PC-3 (cell line): ENCODE measurements at regions not wholly inside any gene's neighbourhood (a gene's known extent, or its start where the extent isn't known, plus 50 kb on each side); places are given as distances from the start of the nearest gene placed in this dataset.

ENCODE experiments used
- ATAC-seq: fragments of 200-7000 bp; cut with Tn5 transposase; 2 replicates; pipeline ENCODE4 v1.9.1; 2020; ENCODE audit warnings: mild to moderate bottlenecking, moderate library complexity
- BruUV-seq: library from RNA; stranded (reverse); fragments of 400-500 nt; replicated peaks from 2 replicates; lab custom pipeline; 2021; lab: Mats Ljungman, UMichigan
- CTCF ChIA-PET: fragments of 300-600 bp; sonication (Branson Sonifier 250); formaldehyde crosslinking; loops from one replicate; lab custom pipeline; 2022; ENCODE audit warnings: antibody characterized with exemption; lab: Charles Lee
- POLR2A ChIA-PET: fragments of 300-600 bp; sonication (Branson Sonifier 250); formaldehyde crosslinking; loops from one replicate; lab custom pipeline; 2022; ENCODE audit warnings: antibody characterized with exemption; ENCODE audit not compliant: unreplicated experiment; lab: Charles Lee
- DNase-seq: peaks from one replicate; pipeline ENCODE4 v3.0.0-alpha.2; 2015
- H2AFZ ChIP-seq: fragments of 300-600 bp; sonication (generic); 2 replicates; pipeline ENCODE4 v1.6.0; 2016; ENCODE audit warnings: antibody characterized with exemption, low read length
- H3F3A ChIP-seq: fragments of 300-600 bp; sonication (generic); one replicate; pipeline ENCODE4 v1.6.0; 2017; ENCODE audit warnings: antibody characterized with exemption, low read length, control low read depth, mild to moderate bottlenecking; ENCODE audit not compliant: unreplicated experiment
- H3K27ac ChIP-seq: fragments of 300-600 bp; sonication (generic); 2 replicates; pipeline ENCODE4 v1.5.1; 2016; ENCODE audit warnings: mild to moderate bottlenecking, low read length
- H3K27me3 ChIP-seq: fragments of 300-600 bp; sonication (generic); 2 replicates; pipeline ENCODE4 v1.6.1; 2016; ENCODE audit warnings: low read length, mixed read lengths
- H3K36me3 ChIP-seq: fragments of 300-600 bp; sonication (generic); 2 replicates; pipeline ENCODE4 v1.6.1; 2016; ENCODE audit warnings: low read depth, mixed run types, low read length, mixed read lengths
- H3K4me1 ChIP-seq: fragments of 300-600 bp; sonication (generic); 2 replicates; pipeline ENCODE4 v1.5.1; 2016; ENCODE audit warnings: low read length; ENCODE audit not compliant: insufficient read depth
- H3K4me2 ChIP-seq: fragments of 300-600 bp; sonication (generic); 2 replicates; pipeline ENCODE4 v1.6.0; 2016; ENCODE audit warnings: low read length
- H3K4me3 ChIP-seq: fragments of 300-600 bp; sonication (generic); 2 replicates; pipeline ENCODE4 v1.5.1; 2016; ENCODE audit warnings: mild to moderate bottlenecking, low read length, mixed read lengths
- H3K79me2 ChIP-seq: fragments of 300-600 bp; sonication (generic); 2 replicates; pipeline ENCODE4 v1.6.1; 2017; ENCODE audit warnings: low read length, mixed read lengths
- H3K9ac ChIP-seq: fragments of 300-600 bp; sonication (generic); 2 replicates; pipeline ENCODE4 v1.6.0; 2016; ENCODE audit warnings: mild to moderate bottlenecking, low read length
- H3K9me2 ChIP-seq: fragments of 300-600 bp; sonication (generic); replicated peaks from 2 replicates; pipeline ENCODE4 v1.6.1; 2016; ENCODE audit warnings: mixed run types, low read length, mixed read lengths
- H3K9me3 ChIP-seq: fragments of 300-600 bp; sonication (generic); 2 replicates; pipeline ENCODE4 v1.6.1; 2016; ENCODE audit warnings: low read length, mixed read lengths
- H4K20me1 ChIP-seq: fragments of 300-600 bp; sonication (generic); 2 replicates; pipeline ENCODE4 v1.6.1; 2016; ENCODE audit warnings: low read length, mixed read lengths
- CTCF ChIP-seq: fragments of 300-600 bp; sonication (generic); conservative IDR thresholded peaks from 2 replicates; pipeline ENCODE4 v1.5.1; 2017; ENCODE audit warnings: antibody characterized with exemption, low read depth, mild to moderate bottlenecking, low read length
- EZH2 ChIP-seq: fragments of 300-600 bp; sonication (generic); IDR thresholded peaks from one replicate; pipeline ENCODE4 v1.6.1; 2017; ENCODE audit warnings: antibody characterized with exemption, mild to moderate bottlenecking, low read length; ENCODE audit not compliant: unreplicated experiment
- EZH2phosphoT487 ChIP-seq: fragments of 300-600 bp; sonication (generic); IDR thresholded peaks from 2 replicates; pipeline ENCODE4 v1.6.1; 2018; ENCODE audit warnings: mild to moderate bottlenecking, antibody characterized with exemption, low read length, borderline replicate concordance
- intact Hi-C: fragments of 100-400 bp; cut with micrococcal nuclease; formaldehyde crosslinking; loops from 2 replicates; pipeline ENCODE4 v1.9.0; 2023

DNA sequence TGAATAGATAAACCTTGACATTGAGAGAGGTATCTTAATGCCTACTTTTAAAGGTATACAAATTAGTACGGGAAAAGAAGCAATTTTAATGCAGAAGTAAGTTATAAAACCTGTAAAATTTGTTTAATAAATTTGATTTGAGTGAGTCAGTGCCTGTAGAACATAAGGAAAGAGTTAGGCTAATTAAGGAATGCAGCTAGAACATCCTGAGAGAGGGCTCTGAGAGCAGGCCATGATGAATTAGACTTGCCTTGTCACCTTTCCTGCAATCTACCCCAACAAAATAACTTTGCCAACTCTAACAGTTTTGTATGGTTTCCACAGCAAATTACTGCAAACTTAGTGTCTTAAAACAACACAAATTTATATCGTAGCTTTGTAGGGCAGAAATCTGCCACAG is 700.8 kb downstream of the RFPL4B start:
- no peak overlapping the region for H3K9ac ChIP-seq
- ATAC-seq (no peak; the same call in 1 of the 2 replicates), DNase-seq (no peak)
- no peak overlapping the region for H3K4me3 ChIP-seq
- peak overlapping the region; percentile 65 for H3K27ac ChIP-seq
- intact Hi-C loops, result loop anchor here (1.0 to 10.0 kb wide), 5 partner anchors 72 to 811 kb away; no protein-coding TSS in a partner anchor
- no peaks in the 10 kb centered on the region for H3K9me3 ChIP-seq
- peaks cover 44% of the 10 kb centered on the region for H3K4me1 ChIP-seq
- H4K20me1 ChIP-seq, result no peaks in the 10 kb centered on the region
- no peaks in the 10 kb centered on the region for H3K9me2 ChIP-seq
- no TSS peak for BruUV-seq
- H3K36me3 ChIP-seq, result no peaks in the 10 kb centered on the region
- H2AFZ ChIP-seq, result no peak overlapping the region
- no peaks in the 10 kb centered on the region for H3F3A ChIP-seq
- ChIA-PET POLR2A (interaction anchor here (0.7 kb wide), 1 partner anchor 442 kb away, joined by 5 read pairs; no protein-coding TSS in a partner anchor), CTCF (no interaction called here)
- no peaks in the 10 kb centered on the region for H3K79me2 ChIP-seq
- TF ChIP-seq CTCF (no peak), EZH2 (no peak), EZH2phosphoT487 (no peak)
- H3K4me2 ChIP-seq, result 0 out of 2 replicates have a peak overlapping the region, but pooled peaks have one; percentile 4
- H3K27me3 ChIP-seq, result no peaks in the 10 kb centered on the region

DNA sequence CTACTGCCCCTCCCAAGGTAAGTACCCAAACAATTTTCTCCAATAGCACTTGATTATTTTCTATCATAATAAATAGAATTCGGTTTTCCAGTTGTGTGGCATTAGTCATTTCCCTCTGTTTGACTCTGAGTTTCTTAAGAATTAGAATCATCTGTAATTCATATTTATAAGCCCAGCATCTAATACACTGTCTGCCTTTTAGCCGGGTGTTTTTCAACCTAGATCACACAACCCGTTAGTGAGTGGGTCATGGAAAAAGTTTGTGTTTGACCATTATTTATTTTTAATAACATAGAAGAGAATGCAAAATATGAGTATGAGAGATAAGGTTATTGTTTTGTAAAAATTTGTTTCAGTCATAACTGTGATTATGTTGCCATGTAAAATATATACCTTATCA is 701.6 kb downstream of the RFPL4B start:
- H3K4me1 ChIP-seq, result peaks cover 44% of the 10 kb centered on the region
- no peaks in the 10 kb centered on the region for H3K9me2 ChIP-seq
- no peak overlapping the region for H2AFZ ChIP-seq
- ATAC-seq (no peak), DNase-seq (no peak)
- no peaks in the 10 kb centered on the region for H3F3A ChIP-seq
- POLR2A ChIA-PET, result no interaction called here
- no peaks in the 10 kb centered on the region for H3K9me3 ChIP-seq
- 0 out of 2 replicates have a peak overlapping the region, but pooled peaks have one; percentile 2 for H3K27ac ChIP-seq
- H4K20me1 ChIP-seq, result no peaks in the 10 kb centered on the region
- CTCF ChIA-PET, result no interaction called here
- no peak overlapping the region; the same call in 1 of the 2 replicates for H3K4me2 ChIP-seq
- no peaks in the 10 kb centered on the region for H3K79me2 ChIP-seq
- intact Hi-C loops, result loop anchor here (10.0 kb wide), 2 partner anchors 264 to 316 kb away; no protein-coding TSS in a partner anchor
- H3K36me3 ChIP-seq, result no peaks in the 10 kb centered on the region
- no peak overlapping the region for H3K4me3 ChIP-seq
- TF ChIP-seq CTCF (no peak), EZH2phosphoT487 (no peak), EZH2 (no peak)
- BruUV-seq, result no TSS peak
- H3K27me3 ChIP-seq, result no peaks in the 10 kb centered on the region
- H3K9ac ChIP-seq, result no peak overlapping the region

DNA sequence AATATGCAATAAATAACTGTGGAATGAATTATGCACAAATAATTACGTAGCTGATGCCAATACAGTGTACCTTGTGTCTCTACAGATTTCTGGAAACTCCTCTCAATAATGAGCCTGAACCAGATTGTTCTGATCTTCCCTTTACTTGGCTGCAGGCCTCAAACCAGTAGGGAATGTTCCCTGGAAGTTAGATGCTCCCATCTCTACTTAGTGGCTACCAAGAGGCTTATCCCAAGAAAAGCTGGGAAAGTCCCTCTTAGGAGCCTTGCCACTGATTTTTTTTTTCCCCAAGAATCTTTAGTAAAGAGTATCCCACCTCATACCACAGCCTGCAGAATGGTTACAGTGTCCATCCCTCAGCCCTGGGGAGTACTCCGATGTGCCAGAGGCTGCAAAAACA is 702.1 kb downstream of the RFPL4B start:
- BruUV-seq, result no TSS peak
- CTCF ChIA-PET, result no interaction called here
- no peak overlapping the region for H3K4me2 ChIP-seq

More for the DNA sequence above, 702.1 kb downstream of the RFPL4B start:
- TF ChIP-seq EZH2phosphoT487 (no peak), EZH2 (no peak)
- H3K27me3 ChIP-seq, result no peaks in the 10 kb centered on the region
- no peak overlapping the region for H2AFZ ChIP-seq
- H3K79me2 ChIP-seq, result no peaks in the 10 kb centered on the region
- intact Hi-C loops, result loop anchor here (10.0 kb wide), 2 partner anchors 264 to 316 kb away; no protein-coding TSS in a partner anchor
- H3K9ac ChIP-seq, result no peak overlapping the region
- POLR2A ChIA-PET, result no interaction called here
- no peaks in the 10 kb centered on the region for H3F3A ChIP-seq
- no peak overlapping the region for H3K4me3 ChIP-seq
- ATAC-seq (no peak), DNase-seq (no peak)
- H3K9me2 ChIP-seq, result no peaks in the 10 kb centered on the region
- H4K20me1 ChIP-seq, result no peaks in the 10 kb centered on the region
- no peaks in the 10 kb centered on the region for H3K9me3 ChIP-seq
- peak overlapping the region; percentile 2; the same call in 1 of the 2 replicates for H3K27ac ChIP-seq
- no peaks in the 10 kb centered on the region for H3K36me3 ChIP-seq
- peaks cover 44% of the 10 kb centered on the region for H3K4me1 ChIP-seq
